ENCODE measurements at regions not wholly inside any gene's neighbourhood (a gene's known extent, or its start where the extent isn't known, plus 50 kb on each side); places are given as distances from the start of the nearest gene placed in this dataset.

DNA sequence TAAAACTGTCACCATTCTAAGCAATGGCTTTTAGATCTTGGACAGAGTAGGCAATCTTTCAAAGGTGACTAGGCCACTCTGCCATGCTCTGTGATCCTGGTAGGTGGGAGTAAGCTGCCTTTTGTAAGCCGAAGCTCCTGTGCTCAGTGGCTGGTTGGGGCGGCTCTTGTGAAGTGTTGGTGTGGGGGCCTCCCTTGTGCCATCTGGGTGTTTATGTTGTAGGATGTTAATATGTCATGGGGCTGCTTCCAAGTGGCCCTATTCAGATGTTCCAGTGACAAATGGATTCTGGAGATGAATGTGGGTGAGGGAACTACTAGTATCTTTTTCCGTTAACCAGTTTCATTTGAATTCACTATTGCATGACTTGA, 116.8 kb upstream of the SPRED2 start:
- TF ChIP-seq, protein P1, sequence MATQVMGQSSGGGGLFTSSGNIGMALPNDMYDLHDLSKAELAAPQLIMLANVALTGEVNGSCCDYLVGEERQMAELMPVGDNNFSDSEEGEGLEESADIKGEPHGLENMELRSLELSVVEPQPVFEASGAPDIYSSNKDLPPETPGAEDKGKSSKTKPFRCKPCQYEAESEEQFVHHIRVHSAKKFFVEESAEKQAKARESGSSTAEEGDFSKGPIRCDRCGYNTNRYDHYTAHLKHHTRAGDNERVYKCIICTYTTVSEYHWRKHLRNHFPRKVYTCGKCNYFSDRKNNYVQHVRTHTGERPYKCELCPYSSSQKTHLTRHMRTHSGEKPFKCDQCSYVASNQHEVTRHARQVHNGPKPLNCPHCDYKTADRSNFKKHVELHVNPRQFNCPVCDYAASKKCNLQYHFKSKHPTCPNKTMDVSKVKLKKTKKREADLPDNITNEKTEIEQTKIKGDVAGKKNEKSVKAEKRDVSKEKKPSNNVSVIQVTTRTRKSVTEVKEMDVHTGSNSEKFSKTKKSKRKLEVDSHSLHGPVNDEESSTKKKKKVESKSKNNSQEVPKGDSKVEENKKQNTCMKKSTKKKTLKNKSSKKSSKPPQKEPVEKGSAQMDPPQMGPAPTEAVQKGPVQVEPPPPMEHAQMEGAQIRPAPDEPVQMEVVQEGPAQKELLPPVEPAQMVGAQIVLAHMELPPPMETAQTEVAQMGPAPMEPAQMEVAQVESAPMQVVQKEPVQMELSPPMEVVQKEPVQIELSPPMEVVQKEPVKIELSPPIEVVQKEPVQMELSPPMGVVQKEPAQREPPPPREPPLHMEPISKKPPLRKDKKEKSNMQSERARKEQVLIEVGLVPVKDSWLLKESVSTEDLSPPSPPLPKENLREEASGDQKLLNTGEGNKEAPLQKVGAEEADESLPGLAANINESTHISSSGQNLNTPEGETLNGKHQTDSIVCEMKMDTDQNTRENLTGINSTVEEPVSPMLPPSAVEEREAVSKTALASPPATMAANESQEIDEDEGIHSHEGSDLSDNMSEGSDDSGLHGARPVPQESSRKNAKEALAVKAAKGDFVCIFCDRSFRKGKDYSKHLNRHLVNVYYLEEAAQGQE (IDR thresholded peaks at IDR 0.05; ENCODE audit: insufficient read depth in 1 of 2, low read depth in 2 of 2, low read length in 1 of 2): no peak
- TF ChIP-seq, protein P2, sequence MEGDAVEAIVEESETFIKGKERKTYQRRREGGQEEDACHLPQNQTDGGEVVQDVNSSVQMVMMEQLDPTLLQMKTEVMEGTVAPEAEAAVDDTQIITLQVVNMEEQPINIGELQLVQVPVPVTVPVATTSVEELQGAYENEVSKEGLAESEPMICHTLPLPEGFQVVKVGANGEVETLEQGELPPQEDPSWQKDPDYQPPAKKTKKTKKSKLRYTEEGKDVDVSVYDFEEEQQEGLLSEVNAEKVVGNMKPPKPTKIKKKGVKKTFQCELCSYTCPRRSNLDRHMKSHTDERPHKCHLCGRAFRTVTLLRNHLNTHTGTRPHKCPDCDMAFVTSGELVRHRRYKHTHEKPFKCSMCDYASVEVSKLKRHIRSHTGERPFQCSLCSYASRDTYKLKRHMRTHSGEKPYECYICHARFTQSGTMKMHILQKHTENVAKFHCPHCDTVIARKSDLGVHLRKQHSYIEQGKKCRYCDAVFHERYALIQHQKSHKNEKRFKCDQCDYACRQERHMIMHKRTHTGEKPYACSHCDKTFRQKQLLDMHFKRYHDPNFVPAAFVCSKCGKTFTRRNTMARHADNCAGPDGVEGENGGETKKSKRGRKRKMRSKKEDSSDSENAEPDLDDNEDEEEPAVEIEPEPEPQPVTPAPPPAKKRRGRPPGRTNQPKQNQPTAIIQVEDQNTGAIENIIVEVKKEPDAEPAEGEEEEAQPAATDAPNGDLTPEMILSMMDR (IDR thresholded peaks at IDR 0.05): no peak
- no peak for TF ChIP-seq POLR2AphosphoS5 (IDR thresholded peaks at IDR 0.05; ENCODE audit: low read depth, low read length)

Data from Panc1 (cell line).